Peyer's patch (tissue), 4 donors: ENCODE measurements at regions not wholly inside any gene's neighbourhood (a gene's known extent, or its start where the extent isn't known, plus 50 kb on each side); places are given as distances from the start of the nearest gene placed in this dataset.

ENCODE experiments used
- CTCF ChIP-seq, 6 experiments: fragments of 450-650 bp in 4 of 6; fragments of 200-600 bp in 2 of 6; sonication (generic) in 1 of 6; IDR thresholded peaks; one replicate each; pipeline ENCODE4 v1.5.1; 2017 to 2019; ENCODE audit warnings: antibody characterized with exemption in 6 of 6, mild to moderate bottlenecking in 3 of 6, moderate library complexity in 1 of 6
- POLR2A ChIP-seq, 2 donors: fragments of 450-650 bp; IDR thresholded peaks; one replicate each; pipeline ENCODE4 v1.5.1; 2017; ENCODE audit warnings: antibody characterized with exemption in 2 of 2, mild to moderate bottlenecking in 2 of 2, moderate library complexity in 2 of 2

DNA sequence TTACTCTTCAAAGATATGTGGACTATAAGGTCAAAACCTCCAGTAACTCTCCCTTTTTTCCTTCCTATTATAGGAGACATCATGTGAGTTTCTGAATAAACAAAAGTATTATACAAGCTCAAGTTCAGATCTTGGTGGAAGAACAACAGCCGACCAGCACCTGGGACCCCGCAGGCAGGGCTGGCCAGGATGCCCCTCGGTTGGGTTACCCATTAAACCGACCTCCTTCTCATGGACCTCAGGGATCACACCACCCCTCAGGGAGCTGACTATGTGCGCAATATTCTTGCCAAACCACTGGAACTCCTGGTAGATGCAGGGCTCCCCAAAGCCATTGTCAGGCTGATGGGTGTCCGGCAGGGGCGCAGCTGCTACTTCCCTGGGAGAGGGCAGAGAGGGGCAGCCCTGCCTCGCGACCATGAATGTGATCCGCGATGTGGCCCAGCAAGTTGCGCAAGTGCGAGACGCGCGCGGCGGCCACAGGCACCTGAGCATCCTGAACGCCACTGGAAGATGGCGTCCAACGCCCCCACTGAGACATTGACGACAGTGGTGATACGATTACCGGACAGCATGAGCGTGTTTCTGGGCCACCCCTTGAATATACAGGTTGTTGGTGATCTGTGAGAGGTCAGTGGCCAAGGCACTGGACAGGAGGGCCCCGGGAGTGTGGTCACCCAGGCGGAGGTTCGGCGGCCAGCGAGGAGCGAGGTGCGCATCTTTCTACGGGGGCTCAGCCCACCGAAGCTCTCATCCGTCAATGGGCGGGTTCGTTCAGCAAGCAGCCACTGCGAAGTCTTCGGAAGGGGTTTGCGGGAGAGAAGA lies 161.3 kb downstream of the IPMK start:
- TF ChIP-seq CTCF (IDR thresholded peaks at IDR 0.05), result no peak
- no peak for TF ChIP-seq POLR2A (IDR thresholded peaks at IDR 0.05)
